NCI-H128 (cell line): ENCODE measurements at regions not wholly inside any gene's neighbourhood (a gene's known extent, or its start where the extent isn't known, plus 50 kb on each side); places are given as distances from the start of the nearest gene placed in this dataset.

Experiments
- DNase-seq: peaks from one replicate; lab custom pipeline; 2025; ENCODE audit not compliant: unreplicated experiment; lab: John Stamatoyannopoulos, UW

GRCh38 chr9:32334112-32334511, 50.3 kb upstream of the ACO1 start:
- DNase-seq, result no peak
